CD4-positive, alpha-beta memory T cell (primary cell): ENCODE measurements at regions not wholly inside any gene's neighbourhood (a gene's known extent, or its start where the extent isn't known, plus 50 kb on each side); places are given as distances from the start of the nearest gene placed in this dataset.

Experiments used
- CTCF ChIA-PET: fragments of 350-600 bp; sonication (Branson Sonifier 250); formaldehyde crosslinking; loops from one replicate; lab custom pipeline; 2021; ENCODE audit warnings: inconsistent platforms; ENCODE audit not compliant: partially characterized antibody; lab: Charles Lee
- POLR2A ChIA-PET: fragments of 350-600 bp; sonication (Branson Sonifier 250); formaldehyde crosslinking; loops from one replicate; lab custom pipeline; 2021; ENCODE audit not compliant: partially characterized antibody; lab: Charles Lee
- DNase-seq, 5 donors: peaks; one replicate each; pipeline versions ENCODE4 v3.0.0 to v3.0.0-alpha.2; 2020 to 2022; ENCODE audit warnings: mixed read lengths in 1 of 5
- H3K27ac ChIP-seq: one replicate; pipeline ENCODE4 v1.7.0; 2013; ENCODE audit warnings: low read depth, low read length
- H3K27me3 ChIP-seq: 2 replicates; pipeline ENCODE4 v1.7.0; 2013; ENCODE audit warnings: mild to moderate bottlenecking, low read length, moderate library complexity; ENCODE audit not compliant: insufficient read depth
- H3K36me3 ChIP-seq: 2 replicates; pipeline ENCODE4 v1.7.0; 2013; ENCODE audit warnings: mild to moderate bottlenecking, low read length, moderate library complexity; ENCODE audit not compliant: insufficient read depth
- H3K4me1 ChIP-seq: 2 replicates; pipeline ENCODE4 v1.7.0; 2013; ENCODE audit warnings: mild to moderate bottlenecking, low read length, moderate library complexity; ENCODE audit not compliant: insufficient read depth
- H3K4me3 ChIP-seq, 2 donors: one replicate each; pipeline ENCODE4 v1.7.0; 2013; ENCODE audit warnings: low read length in 2 of 2, mild to moderate bottlenecking in 1 of 2
- H3K9me3 ChIP-seq, 2 donors: one replicate each; pipeline ENCODE4 v1.7.0; 2013; ENCODE audit warnings: low read length in 2 of 2, control low read depth in 1 of 2; ENCODE audit not compliant: control insufficient read depth in 1 of 2
- H3K27ac Mint-ChIP-seq, 7 donors: one replicate each; pipeline ENCODE4 v1.8.0; 2020 to 2021; ENCODE audit warnings: mixed read lengths in 7 of 7, mild to moderate bottlenecking in 6 of 7, inconsistent platforms in 3 of 7, moderate library complexity in 3 of 7
- H3K27me3 Mint-ChIP-seq, 2 donors: one replicate each; pipeline ENCODE4 v1.8.0; 2020 to 2021; ENCODE audit warnings: mixed read lengths in 2 of 2
- H3K36me3 Mint-ChIP-seq, 2 donors: one replicate each; pipeline ENCODE4 v1.8.0; 2020 to 2021; ENCODE audit warnings: mixed read lengths in 2 of 2, inconsistent platforms in 1 of 2, mild to moderate bottlenecking in 1 of 2
- H3K4me1 Mint-ChIP-seq, 4 donors: one replicate each; pipeline ENCODE4 v1.8.0; 2020 to 2021; ENCODE audit warnings: mixed read lengths in 4 of 4, mild to moderate bottlenecking in 1 of 4
- H3K4me3 Mint-ChIP-seq, 8 donors: one replicate each; pipeline ENCODE4 v1.8.0; 2020 to 2021; ENCODE audit warnings: mixed read lengths in 8 of 8, mild to moderate bottlenecking in 7 of 8, moderate library complexity in 6 of 8, inconsistent platforms in 3 of 8
- H3K9me3 Mint-ChIP-seq, 8 donors: one replicate each; pipeline ENCODE4 v1.8.0; 2020 to 2021; ENCODE audit warnings: mixed read lengths in 8 of 8, mild to moderate bottlenecking in 5 of 8, inconsistent platforms in 3 of 8, moderate library complexity in 1 of 8
- intact Hi-C: fragments of 100-400 bp; cut with micrococcal nuclease; formaldehyde crosslinking; loops from one replicate; pipeline ENCODE4 v1.15.1; 2023

DNA sequence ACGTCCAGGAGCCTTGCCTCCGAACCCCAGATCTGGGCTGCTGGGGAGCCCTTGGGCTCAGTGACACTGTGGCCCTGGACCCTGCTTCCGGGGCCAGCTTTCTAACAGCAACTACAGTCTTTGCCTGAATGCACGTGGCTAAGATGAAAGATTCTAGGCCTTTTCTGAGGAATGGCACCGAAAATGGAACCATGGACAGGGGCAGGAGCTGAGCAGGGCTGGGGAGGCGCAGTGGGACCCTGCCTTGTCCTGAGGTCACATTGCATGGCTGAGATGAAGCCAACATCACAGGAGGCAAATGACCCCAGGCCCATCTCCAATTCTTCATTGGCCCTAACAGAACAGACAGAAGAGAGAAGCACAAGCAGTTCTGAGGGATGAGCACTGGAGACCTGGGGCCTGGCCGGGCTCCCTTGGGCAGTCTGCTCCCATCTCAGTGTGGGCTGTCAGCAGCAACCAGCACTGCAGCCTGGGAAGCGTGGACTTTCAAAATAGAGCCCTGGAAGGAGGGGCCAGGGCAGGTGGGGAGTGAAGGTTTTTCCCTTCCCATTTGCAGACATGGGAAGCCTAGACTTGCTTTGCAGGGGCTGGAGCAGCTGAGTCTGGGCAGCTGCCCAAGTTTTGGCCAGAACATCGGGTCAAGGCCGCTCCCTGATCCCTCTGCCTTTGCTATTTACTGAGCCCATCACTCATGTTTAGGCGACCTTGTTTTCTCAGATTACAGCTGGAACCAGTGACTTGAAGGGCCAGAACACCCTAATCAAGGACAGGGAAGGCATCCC is 114.4 kb upstream of the TCERG1L start:
- H3K36me3 Mint-ChIP-seq, result no peaks in the 10 kb centered on the region
- ChIA-PET CTCF (no interaction called here), POLR2A (no interaction called here)
- H3K9me3 Mint-ChIP-seq, result peaks cover 0 to 4% (median 0%) of the 10 kb centered on the region in 8 donors
- no peaks in the 10 kb centered on the region for H3K4me1 Mint-ChIP-seq
- no peak overlapping the region for H3K27ac Mint-ChIP-seq
- no peak overlapping the region for H3K4me3 Mint-ChIP-seq
- H3K4me1 ChIP-seq, result no peaks in the 10 kb centered on the region
- no peak for DNase-seq
- intact Hi-C loops, result no loop called here
- no peak overlapping the region for H3K4me3 ChIP-seq
- no peaks in the 10 kb centered on the region for H3K27me3 ChIP-seq
- no peaks in the 10 kb centered on the region for H3K9me3 ChIP-seq
- H3K36me3 ChIP-seq, result no peaks in the 10 kb centered on the region
- peaks cover 2% of the 10 kb centered on the region in 2 donors for H3K27me3 Mint-ChIP-seq
- H3K27ac ChIP-seq, result no peak overlapping the region

DNA sequence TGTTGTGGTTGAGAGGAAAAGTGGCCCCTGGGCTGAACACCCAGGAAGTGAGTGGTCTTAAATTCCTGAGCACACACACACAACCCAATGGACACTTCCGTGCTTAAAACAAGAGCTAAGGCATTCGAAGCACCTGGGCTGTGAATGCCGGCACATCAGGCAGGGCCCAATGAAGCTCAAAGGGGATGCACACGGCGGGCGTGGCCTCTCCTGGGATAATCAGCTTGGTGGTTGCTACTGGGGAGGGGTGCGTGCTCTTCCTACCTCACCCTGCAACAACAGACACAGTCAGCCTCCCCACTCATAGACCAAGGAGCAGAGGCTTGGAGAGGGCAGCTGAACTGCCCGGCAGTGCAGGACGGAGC is 115.0 kb upstream of the TCERG1L start:
- no peak overlapping the region for H3K27ac Mint-ChIP-seq
- intact Hi-C loops, result no loop called here
- Histone ChIP-seq H3K4me1 (no peaks in the 10 kb centered on the region), H3K27me3 (no peaks in the 10 kb centered on the region), H3K36me3 (no peaks in the 10 kb centered on the region), H3K9me3 (no peaks in the 10 kb centered on the region), H3K4me3 (no peak overlapping the region), H3K27ac (no peak overlapping the region)
- ChIA-PET CTCF (no interaction called here), POLR2A (no interaction called here)
- no peaks in the 10 kb centered on the region for H3K4me1 Mint-ChIP-seq
- no peak overlapping the region for H3K4me3 Mint-ChIP-seq
- no peaks in the 10 kb centered on the region for H3K36me3 Mint-ChIP-seq
- peaks cover 2% of the 10 kb centered on the region in 2 donors for H3K27me3 Mint-ChIP-seq
- no peak for DNase-seq
- H3K9me3 Mint-ChIP-seq, result peaks cover 0 to 4% (median 0%) of the 10 kb centered on the region in 8 donors

DNA sequence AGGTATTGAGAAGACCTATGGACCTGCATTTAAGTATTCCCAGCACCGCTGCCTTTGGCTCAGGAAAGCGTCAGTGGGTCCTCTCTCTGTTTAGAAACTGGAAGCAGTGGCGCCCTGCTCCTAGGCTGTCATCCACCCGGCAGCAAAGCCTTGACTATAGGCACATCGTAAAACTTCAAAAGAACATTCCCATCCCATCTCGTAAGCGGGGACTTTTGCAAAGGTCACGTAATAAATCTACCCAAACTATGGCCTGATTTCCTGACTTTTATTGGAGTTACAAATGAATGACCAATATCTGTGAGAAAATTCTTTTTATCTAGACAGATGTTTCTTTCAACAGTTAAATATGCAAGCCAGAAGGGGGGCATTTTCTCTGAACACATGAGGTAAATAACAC is 115.8 kb upstream of the TCERG1L start:
- peaks cover 0 to 4% (median 0%) of the 10 kb centered on the region in 8 donors for H3K9me3 Mint-ChIP-seq
- peaks cover 2% of the 10 kb centered on the region in 2 donors for H3K27me3 Mint-ChIP-seq
- no peaks in the 10 kb centered on the region for H3K27me3 ChIP-seq
- H3K27ac ChIP-seq, result no peak overlapping the region
- H3K4me1 Mint-ChIP-seq, result no peaks in the 10 kb centered on the region
- POLR2A ChIA-PET, result no interaction called here
- intact Hi-C loops, result no loop called here
- CTCF ChIA-PET, result no interaction called here
- DNase-seq, result no peak
- no peak overlapping the region for H3K4me3 ChIP-seq
- no peaks in the 10 kb centered on the region for H3K36me3 ChIP-seq
- no peak overlapping the region for H3K4me3 Mint-ChIP-seq
- H3K4me1 ChIP-seq, result no peaks in the 10 kb centered on the region
- no peak overlapping the region for H3K27ac Mint-ChIP-seq
- H3K36me3 Mint-ChIP-seq, result no peaks in the 10 kb centered on the region
- H3K9me3 ChIP-seq, result no peaks in the 10 kb centered on the region

DNA sequence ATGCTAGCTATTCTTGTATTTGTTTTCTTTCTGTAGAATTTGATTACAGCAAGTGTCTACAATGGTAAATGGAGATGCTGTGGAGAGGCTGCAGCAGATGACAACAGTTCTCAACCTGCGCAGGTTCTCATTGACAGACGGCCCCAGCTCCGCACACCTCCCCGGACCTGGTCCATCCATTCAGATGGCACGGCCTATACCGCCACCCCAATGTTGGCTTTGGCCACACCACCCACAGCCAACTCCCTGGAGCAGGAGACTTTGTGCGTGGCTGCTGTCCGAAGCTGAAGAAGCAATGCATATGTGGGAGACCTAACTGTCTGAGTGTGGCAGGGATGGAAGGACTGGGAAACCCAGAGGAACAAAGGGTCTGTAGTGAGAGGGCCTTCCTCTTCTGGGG is 116.4 kb upstream of the TCERG1L start:
- Histone ChIP-seq H3K4me3 (no peak overlapping the region), H3K27me3 (no peaks in the 10 kb centered on the region), H3K9me3 (no peaks in the 10 kb centered on the region), H3K4me1 (no peaks in the 10 kb centered on the region), H3K36me3 (no peaks in the 10 kb centered on the region), H3K27ac (no peak overlapping the region)
- no peak overlapping the region for H3K4me3 Mint-ChIP-seq
- H3K4me1 Mint-ChIP-seq, result no peaks in the 10 kb centered on the region
- no peak for DNase-seq
- CTCF ChIA-PET, result no interaction called here
- POLR2A ChIA-PET, result no interaction called here
- intact Hi-C loops, result no loop called here
- H3K27ac Mint-ChIP-seq, result no peak overlapping the region
- peaks cover 2% of the 10 kb centered on the region in 2 donors for H3K27me3 Mint-ChIP-seq
- peaks cover 0 to 4% (median 0%) of the 10 kb centered on the region in 8 donors for H3K9me3 Mint-ChIP-seq
- no peaks in the 10 kb centered on the region for H3K36me3 Mint-ChIP-seq

DNA sequence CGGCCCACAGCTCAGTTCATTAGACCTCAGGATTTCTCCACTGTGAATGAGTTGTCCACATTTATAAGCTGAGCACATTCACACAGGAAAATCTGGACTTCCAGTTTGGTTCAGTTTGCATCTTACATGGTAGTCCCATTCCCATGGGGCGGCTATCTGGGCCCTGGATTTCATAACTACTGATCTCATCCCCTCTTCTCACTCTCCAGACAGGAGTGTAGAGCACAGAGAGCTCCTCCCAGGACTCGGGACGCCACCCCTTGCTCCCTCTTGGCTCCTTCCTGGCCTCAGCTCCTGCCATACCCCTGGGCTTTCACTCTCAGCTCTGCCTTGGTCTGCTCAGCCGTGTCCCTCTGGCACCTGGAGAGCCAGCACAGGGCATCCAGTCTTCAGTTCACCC is 117.6 kb upstream of the TCERG1L start:
- Mint-ChIP-seq H3K27ac (no peak overlapping the region), H3K27me3 (peaks cover 2% of the 10 kb centered on the region in 2 donors), H3K4me1 (no peaks in the 10 kb centered on the region), H3K4me3 (no peak overlapping the region), H3K9me3 (peaks cover 0 to 3% (median 0%) of the 10 kb centered on the region in 8 donors), H3K36me3 (no peaks in the 10 kb centered on the region)
- no peak for DNase-seq
- ChIA-PET CTCF (no interaction called here), POLR2A (no interaction called here)
- intact Hi-C loops, result no loop called here
- Histone ChIP-seq H3K4me1 (no peaks in the 10 kb centered on the region), H3K27ac (no peak overlapping the region), H3K4me3 (no peak overlapping the region), H3K9me3 (no peaks in the 10 kb centered on the region), H3K27me3 (no peaks in the 10 kb centered on the region), H3K36me3 (no peaks in the 10 kb centered on the region)

DNA sequence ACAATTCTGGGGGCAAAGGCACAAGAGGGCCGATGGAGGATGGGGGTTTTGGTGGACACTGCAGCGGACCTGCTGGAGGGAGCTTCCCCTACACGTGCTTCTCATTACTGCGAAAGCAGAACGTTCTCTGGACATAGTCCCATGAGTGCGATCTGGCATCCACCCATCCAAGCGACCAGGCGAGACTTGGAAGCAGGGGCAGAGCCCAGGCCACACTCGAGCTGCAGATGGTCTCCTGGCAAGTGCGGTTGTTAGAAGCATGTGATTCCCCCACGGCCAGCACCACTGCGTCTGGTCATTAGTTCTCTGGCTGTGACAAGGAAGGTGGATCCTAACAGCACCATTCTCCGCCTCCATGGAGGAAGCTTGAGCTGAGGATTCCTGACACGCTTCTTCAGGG is 118.4 kb upstream of the TCERG1L start:
- Histone ChIP-seq H3K4me1 (no peaks in the 10 kb centered on the region), H3K36me3 (no peaks in the 10 kb centered on the region), H3K9me3 (no peaks in the 10 kb centered on the region), H3K27me3 (no peaks in the 10 kb centered on the region), H3K4me3 (no peak overlapping the region), H3K27ac (no peak overlapping the region)
- POLR2A ChIA-PET, result no interaction called here
- peaks cover 2% of the 10 kb centered on the region in 2 donors for H3K27me3 Mint-ChIP-seq
- H3K4me3 Mint-ChIP-seq, result no peak overlapping the region
- intact Hi-C loops, result no loop called here
- H3K27ac Mint-ChIP-seq, result no peak overlapping the region
- DNase-seq, result no peak
- peaks cover 0 to 3% (median 0%) of the 10 kb centered on the region in 8 donors for H3K9me3 Mint-ChIP-seq
- H3K4me1 Mint-ChIP-seq, result no peaks in the 10 kb centered on the region
- H3K36me3 Mint-ChIP-seq, result no peaks in the 10 kb centered on the region
- CTCF ChIA-PET, result no interaction called here

DNA sequence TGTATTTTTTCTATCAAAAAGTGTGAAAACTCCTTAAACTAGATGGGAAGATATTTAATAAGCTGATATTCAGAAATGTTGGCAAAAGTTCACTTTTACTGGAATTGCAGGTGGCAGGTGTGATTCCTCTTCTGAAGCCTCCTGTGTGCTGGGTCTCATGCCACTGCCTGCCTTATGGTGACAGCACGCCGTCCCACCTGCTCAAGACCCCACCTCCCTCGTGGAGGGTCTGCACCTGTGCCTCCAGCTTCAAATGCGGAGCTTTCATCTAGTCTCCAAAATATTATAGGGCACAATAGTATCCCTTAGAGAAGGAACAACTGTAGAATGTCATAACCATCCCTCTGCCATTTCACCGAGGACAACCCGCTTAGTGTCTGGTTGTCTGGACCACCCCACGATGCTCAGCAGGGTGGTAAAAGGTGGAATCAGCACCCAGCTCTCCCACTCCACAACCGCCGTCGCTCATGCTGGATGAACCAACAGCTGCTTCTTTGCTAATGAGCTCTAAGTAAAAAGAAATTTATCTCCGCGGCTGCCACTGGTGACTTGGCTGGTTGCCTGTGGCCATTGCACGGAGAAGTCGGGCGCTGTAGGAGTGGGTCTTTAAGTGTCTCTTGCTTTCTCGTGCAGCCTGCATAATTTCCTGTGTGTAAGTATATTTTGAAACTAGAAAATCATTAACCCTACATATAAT is 119.3 kb upstream of the TCERG1L start:
- CTCF ChIA-PET, result no interaction called here

More for the DNA sequence above, 119.3 kb upstream of the TCERG1L start:
- Histone ChIP-seq H3K4me1 (no peaks in the 10 kb centered on the region), H3K27ac (no peak overlapping the region), H3K9me3 (no peaks in the 10 kb centered on the region), H3K4me3 (no peak overlapping the region), H3K36me3 (no peaks in the 10 kb centered on the region), H3K27me3 (no peaks in the 10 kb centered on the region)
- Mint-ChIP-seq H3K27me3 (peaks cover 2% of the 10 kb centered on the region in 2 donors), H3K4me3 (no peak overlapping the region), H3K4me1 (no peaks in the 10 kb centered on the region), H3K36me3 (no peaks in the 10 kb centered on the region), H3K9me3 (peaks cover 0 to 3% (median 0%) of the 10 kb centered on the region in 8 donors), H3K27ac (no peak overlapping the region)
- no peak for DNase-seq
- intact Hi-C loops, result no loop called here
- POLR2A ChIA-PET, result no interaction called here
